A549 (cell line): ENCODE measurements at regions not wholly inside any gene's neighbourhood (a gene's known extent, or its start where the extent isn't known, plus 50 kb on each side); places are given as distances from the start of the nearest gene placed in this dataset.
"Not testable (repeated sequence)": the region's sequence is repeated elsewhere in the genome, so short reads cannot be mapped to it uniquely, and the experiment has no call there.

Experiments used
- ATAC-seq, 2 experiments: fragments of 200-7000 bp in 1 of 2; fragments of >200 bp in 1 of 2; cut with Nextera tagmentation in 1 of 2; cut with Tn5 transposase in 1 of 2; 3 replicates each; pipeline versions ENCODE4 v1.8.0 to v1.9.1; 2018 to 2020; ENCODE audit warnings: mild to moderate bottlenecking in 1 of 2, moderate library complexity in 1 of 2
- CTCF ChIA-PET: fragments of 300-600 bp; sonication (Branson Sonifier 250); formaldehyde crosslinking; extraction: SDS; loops from one replicate; lab custom pipeline; 2021; ENCODE audit warnings: antibody characterized with exemption, inconsistent platforms; lab: Yijun Ruan, JAX
- POLR2A ChIA-PET: fragments of 350-600 bp; formaldehyde crosslinking; extraction: SDS; loops from one replicate; lab custom pipeline; 2021; ENCODE audit warnings: antibody characterized with exemption, inconsistent platforms; lab: Yijun Ruan, JAX
- DNase-seq, 2 experiments: peaks; one replicate each; pipeline versions ENCODE4 v3.0.0 to v3.0.0-alpha.2; 2011 to 2016; ENCODE audit warnings: low read depth in 1 of 2, low spot score in 1 of 2
- FAIRE-seq: peaks from 2 replicates; lab custom pipeline; 2011; peaks lifted over from hg19 to GRCh38; lab: Jason Lieb, UNC
- H3K27ac ChIP-seq, 2 experiments: fragments of >200 bp; sonication (Bioruptor Twin); formaldehyde crosslinking; 3 replicates each; pipeline ENCODE4 v1.5.1; 2016 to 2017
- H3K4me1 ChIP-seq: fragments of >200 bp; sonication (Bioruptor Twin); formaldehyde crosslinking; 3 replicates; pipeline ENCODE4 v1.6.1; 2016
- H3K4me2 ChIP-seq: fragments of >200 bp; sonication (Bioruptor Twin); formaldehyde crosslinking; 3 replicates; pipeline ENCODE4 v1.6.1; 2016
- H3K4me3 ChIP-seq: fragments of >200 bp; sonication (Bioruptor Twin); formaldehyde crosslinking; 3 replicates; pipeline ENCODE4 v1.5.1; 2016
- H3K9me3 ChIP-seq: fragments of >200 bp; sonication (Bioruptor Twin); formaldehyde crosslinking; 3 replicates; pipeline ENCODE4 v1.6.1; 2016
- BHLHE40 ChIP-seq: IDR thresholded peaks from 2 replicates; pipeline ENCODE4 v1.6.1; 2012; ENCODE audit warnings: low read depth, low read length, inconsistent platforms
- CBX8 ChIP-seq: fragments of 200-600 bp; sonication (generic); IDR thresholded peaks from 2 replicates; pipeline ENCODE4 v1.6.1; 2016
- CEBPB ChIP-seq, 2 experiments: fragments of >200 bp in 1 of 2; sonication (Bioruptor Twin) in 1 of 2; formaldehyde crosslinking in 1 of 2; IDR thresholded peaks; 2 replicates each; pipeline ENCODE4 v1.6.1; 2012 to 2016
- CHD4 ChIP-seq: fragments of 200-600 bp; sonication (generic); IDR thresholded peaks from 2 replicates; pipeline ENCODE4 v1.6.1; 2016; ENCODE audit warnings: antibody characterized with exemption, mild to moderate bottlenecking, borderline replicate concordance
- ESRRA ChIP-seq: fragments of 150-350 bp; IDR thresholded peaks from 2 replicates; pipeline ENCODE4 v1.6.1; 2014; ENCODE audit warnings: mild to moderate bottlenecking, low read length, borderline replicate concordance
- FOSB ChIP-seq: fragments of 250-450 bp; sonication (Bioruptor Pico); IDR thresholded peaks from 2 replicates; pipeline ENCODE4 v1.5.0; 2020; ENCODE audit warnings: mild to moderate bottlenecking, moderate library complexity
- HEYL ChIP-seq: fragments of 250-450 bp; sonication (Bioruptor Pico); IDR thresholded peaks from 2 replicates; pipeline ENCODE4 v1.8.0; 2021; ENCODE audit warnings: mild to moderate bottlenecking, moderate library complexity
- HOXA7 ChIP-seq: fragments of 250-450 bp; sonication (Bioruptor Pico); IDR thresholded peaks from 2 replicates; pipeline ENCODE4 v1.5.0; 2020; ENCODE audit warnings: mild to moderate bottlenecking, moderate library complexity
- HOXB13 ChIP-seq: fragments of 250-450 bp; sonication (Bioruptor Pico); IDR thresholded peaks from 2 replicates; pipeline ENCODE4 v1.5.0; 2020; ENCODE audit warnings: low read depth, mild to moderate bottlenecking, moderate library complexity
- KDM5A ChIP-seq: fragments of 200-600 bp; sonication (generic); IDR thresholded peaks from 2 replicates; pipeline ENCODE4 v1.6.1; 2016; ENCODE audit warnings: antibody characterized with exemption, mild to moderate bottlenecking
- MAZ ChIP-seq: fragments of 150-350 bp; IDR thresholded peaks from 2 replicates; pipeline ENCODE4 v1.6.1; 2014; ENCODE audit warnings: antibody characterized with exemption, low read depth, low read length, borderline replicate concordance
- MYC ChIP-seq: IDR thresholded peaks from 2 replicates; pipeline ENCODE4 v1.6.1; 2012; ENCODE audit warnings: mild to moderate bottlenecking, inconsistent platforms, low read length, improper control_type of control experiment, borderline replicate concordance
- POLR2A ChIP-seq: IDR thresholded peaks from 2 replicates; pipeline ENCODE4 v1.6.1; 2012; ENCODE audit warnings: mild to moderate bottlenecking, low read length
- RAD21 ChIP-seq, 2 experiments: fragments of >200 bp in 1 of 2; sonication (Bioruptor Twin) in 1 of 2; formaldehyde crosslinking in 1 of 2; IDR thresholded peaks in 1 of 2; conservative IDR thresholded peaks in 1 of 2; 2 replicates in 1 of 2; 3 replicates in 1 of 2; pipeline ENCODE4 v1.6.1; 2012 to 2018; ENCODE audit warnings: inconsistent platforms in 1 of 2
- RARB ChIP-seq: fragments of 250-450 bp; sonication (Bioruptor Pico); IDR thresholded peaks from 2 replicates; pipeline ENCODE4 v1.8.0; 2021; ENCODE audit warnings: mild to moderate bottlenecking, moderate library complexity
- ZC3H11A ChIP-seq: fragments of 450-650 bp; IDR thresholded peaks from 2 replicates; pipeline ENCODE4 v1.6.1; 2014; ENCODE audit warnings: antibody characterized with exemption, mild to moderate bottlenecking
- ZSCAN20 ChIP-seq: fragments of 250-450 bp; sonication (Bioruptor Pico); IDR thresholded peaks from 2 replicates; pipeline ENCODE4 v1.8.0; 2022; ENCODE audit warnings: mild to moderate bottlenecking, moderate library complexity
- WGBS: methylation state at CpG from one replicate; pipeline ENCODE4 v1.1.6; 2017; ENCODE audit errors: missing lambda C conversion rate; 5-methylcytosine and 5-hydroxymethylcytosine counted together
- TF ChIP-seq, protein P1 (sequence below): IDR thresholded peaks from 2 replicates; pipeline ENCODE4 v1.6.1; 2012
- TF ChIP-seq, protein P2 (sequence below): fragments of 250-450 bp; sonication (Bioruptor Pico); IDR thresholded peaks from 2 replicates; pipeline ENCODE4 v1.5.0; 2021; ENCODE audit warnings: mild to moderate bottlenecking, moderate library complexity, borderline replicate concordance
- TF ChIP-seq, protein P3 (sequence below): IDR thresholded peaks from 2 replicates; pipeline ENCODE4 v1.6.1; 2012
- TF ChIP-seq, protein P4 (sequence below): fragments of >200 bp; sonication (Bioruptor Twin); formaldehyde crosslinking; IDR thresholded peaks from 3 replicates; pipeline ENCODE4 v1.6.1; 2016
- TF ChIP-seq, protein P5 (sequence below): IDR thresholded peaks from 2 replicates; pipeline ENCODE4 v1.6.1; 2012; ENCODE audit warnings: low read depth, borderline replicate concordance

DNA sequence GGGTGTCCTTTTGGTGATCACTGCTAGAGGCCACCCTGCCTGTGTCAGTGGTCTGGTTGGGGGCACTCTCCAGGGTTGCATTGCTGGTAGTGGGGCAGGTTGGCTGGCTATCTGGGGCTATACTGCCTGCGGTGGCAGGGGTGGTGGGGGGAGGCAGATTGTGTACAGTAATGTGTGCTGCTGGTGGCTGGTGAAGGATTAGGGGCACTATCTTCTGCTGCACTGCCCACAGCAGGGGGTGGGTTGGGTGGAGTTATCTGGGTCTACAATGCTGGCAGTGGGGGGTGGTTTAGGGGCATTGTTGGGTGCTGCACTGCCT, 204.0 kb upstream of the WSB1 start:
- DNase-seq: no peak
- TF ChIP-seq HOXB13 (CRISPR knock-in tag) (no peak), MYC (no peak), ZC3H11A (no peak), RAD21 (conservative IDR thresholded peaks at IDR 0.05 in 1 of 2, IDR thresholded peaks at IDR 0.05 in 1 of 2) (no peak), ZSCAN20 (CRISPR knock-in tag) (no peak), BHLHE40 (no peak), HEYL (CRISPR knock-in tag) (no peak), CBX8 (no peak), HOXA7 (CRISPR knock-in tag) (no peak), MAZ (no peak)
- TF ChIP-seq, protein P1, sequence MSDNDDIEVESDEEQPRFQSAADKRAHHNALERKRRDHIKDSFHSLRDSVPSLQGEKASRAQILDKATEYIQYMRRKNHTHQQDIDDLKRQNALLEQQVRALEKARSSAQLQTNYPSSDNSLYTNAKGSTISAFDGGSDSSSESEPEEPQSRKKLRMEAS: no peak
- TF ChIP-seq, protein P2, sequence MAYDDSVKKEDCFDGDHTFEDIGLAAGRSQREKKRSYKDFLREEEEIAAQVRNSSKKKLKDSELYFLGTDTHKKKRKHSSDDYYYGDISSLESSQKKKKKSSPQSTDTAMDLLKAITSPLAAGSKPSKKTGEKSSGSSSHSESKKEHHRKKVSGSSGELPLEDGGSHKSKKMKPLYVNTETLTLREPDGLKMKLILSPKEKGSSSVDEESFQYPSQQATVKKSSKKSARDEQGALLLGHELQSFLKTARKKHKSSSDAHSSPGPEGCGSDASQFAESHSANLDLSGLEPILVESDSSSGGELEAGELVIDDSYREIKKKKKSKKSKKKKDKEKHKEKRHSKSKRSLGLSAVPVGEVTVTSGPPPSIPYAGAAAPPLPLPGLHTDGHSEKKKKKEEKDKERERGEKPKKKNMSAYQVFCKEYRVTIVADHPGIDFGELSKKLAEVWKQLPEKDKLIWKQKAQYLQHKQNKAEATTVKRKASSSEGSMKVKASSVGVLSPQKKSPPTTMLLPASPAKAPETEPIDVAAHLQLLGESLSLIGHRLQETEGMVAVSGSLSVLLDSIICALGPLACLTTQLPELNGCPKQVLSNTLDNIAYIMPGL (CRISPR knock-in tag): no peak
- TF ChIP-seq, protein P3, sequence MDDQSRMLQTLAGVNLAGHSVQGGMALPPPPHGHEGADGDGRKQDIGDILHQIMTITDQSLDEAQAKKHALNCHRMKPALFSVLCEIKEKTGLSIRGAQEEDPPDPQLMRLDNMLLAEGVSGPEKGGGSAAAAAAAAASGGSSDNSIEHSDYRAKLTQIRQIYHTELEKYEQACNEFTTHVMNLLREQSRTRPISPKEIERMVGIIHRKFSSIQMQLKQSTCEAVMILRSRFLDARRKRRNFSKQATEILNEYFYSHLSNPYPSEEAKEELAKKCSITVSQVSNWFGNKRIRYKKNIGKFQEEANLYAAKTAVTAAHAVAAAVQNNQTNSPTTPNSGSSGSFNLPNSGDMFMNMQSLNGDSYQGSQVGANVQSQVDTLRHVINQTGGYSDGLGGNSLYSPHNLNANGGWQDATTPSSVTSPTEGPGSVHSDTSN: no peak
- TF ChIP-seq, protein P4, sequence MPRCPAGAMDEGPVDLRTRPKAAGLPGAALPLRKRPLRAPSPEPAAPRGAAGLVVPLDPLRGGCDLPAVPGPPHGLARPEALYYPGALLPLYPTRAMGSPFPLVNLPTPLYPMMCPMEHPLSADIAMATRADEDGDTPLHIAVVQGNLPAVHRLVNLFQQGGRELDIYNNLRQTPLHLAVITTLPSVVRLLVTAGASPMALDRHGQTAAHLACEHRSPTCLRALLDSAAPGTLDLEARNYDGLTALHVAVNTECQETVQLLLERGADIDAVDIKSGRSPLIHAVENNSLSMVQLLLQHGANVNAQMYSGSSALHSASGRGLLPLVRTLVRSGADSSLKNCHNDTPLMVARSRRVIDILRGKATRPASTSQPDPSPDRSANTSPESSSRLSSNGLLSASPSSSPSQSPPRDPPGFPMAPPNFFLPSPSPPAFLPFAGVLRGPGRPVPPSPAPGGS: no peak
- ATAC-seq: no peak
- Histone ChIP-seq H3K9me3 (no peaks in the 10 kb centered on the region), H3K4me2 (no peak overlapping the region), H3K4me3 (no peak overlapping the region), H3K4me1 (no peaks in the 10 kb centered on the region), H3K27ac (no peak overlapping the region)
- no peak for FAIRE-seq
- whole genome bisulfite sequencing: no CpG with 5 or more reads among the region's 1 CpG
- ChIA-PET CTCF (no interaction called here), POLR2A (no interaction called here)

DNA sequence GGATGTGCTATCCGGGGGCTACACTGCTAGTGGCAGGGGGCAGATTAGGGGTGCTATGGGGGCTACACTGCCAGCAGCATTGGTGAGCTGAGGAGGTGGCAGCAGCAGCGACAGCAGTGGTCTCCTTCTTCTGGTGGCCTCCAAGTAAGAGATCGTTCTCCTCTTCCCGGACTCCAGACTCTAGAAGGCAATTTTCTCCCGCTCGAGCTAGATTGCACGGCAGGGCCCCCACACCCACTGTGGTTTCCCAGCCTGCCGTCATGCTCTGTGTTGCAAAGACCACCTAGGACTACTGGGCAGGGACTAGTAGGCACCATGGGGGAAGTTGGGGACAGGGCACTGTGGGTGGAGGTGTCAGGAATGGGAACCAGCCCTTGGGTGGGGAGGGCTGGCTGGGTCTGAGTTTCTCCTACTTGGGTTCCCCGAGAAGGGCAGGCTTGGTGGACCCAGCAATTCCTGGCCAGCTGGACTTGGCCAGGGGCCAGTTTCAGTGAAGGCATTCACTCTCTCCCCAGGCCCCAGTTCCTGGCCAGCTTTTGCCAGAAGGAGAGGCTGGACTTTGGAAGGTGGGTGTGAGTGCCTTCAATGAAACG, 203.4 kb upstream of the WSB1 start:
- whole genome bisulfite sequencing: 64% methylated on average over 9 of the region's 10 CpGs
- H3K27ac ChIP-seq, H3K4me3 ChIP-seq, H3K4me2 ChIP-seq, H3K4me1 ChIP-seq, ATAC-seq, H3K9me3 ChIP-seq, POLR2A ChIA-PET, CTCF ChIA-PET, DNase-seq, FAIRE-seq: not testable (repeated sequence)

DNA sequence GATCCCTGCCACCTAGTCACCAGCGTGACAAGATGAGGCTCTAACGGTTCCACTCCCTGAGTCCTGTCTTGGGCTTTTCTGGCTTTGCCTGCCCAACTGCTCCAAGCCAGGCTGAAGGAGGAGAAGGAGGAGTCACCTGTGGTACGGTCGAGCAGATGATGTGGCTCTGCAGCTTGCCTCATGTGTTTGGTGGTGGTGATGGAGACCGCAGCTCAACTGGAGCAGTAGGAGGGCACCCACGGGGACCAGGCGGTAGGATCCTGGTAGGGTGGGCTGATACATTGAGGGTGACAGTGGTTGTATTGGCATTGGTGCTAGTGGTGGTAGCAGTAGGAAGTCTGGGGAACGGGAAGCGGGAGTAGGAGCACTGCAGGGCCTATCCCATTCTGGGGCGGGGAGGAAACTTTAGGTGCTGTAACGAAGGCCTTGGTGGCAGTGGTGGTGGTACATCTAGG, 202.8 kb upstream of the WSB1 start:
- ChIA-PET POLR2A (no interaction called here), CTCF (no interaction called here)
- FAIRE-seq (no peak), ATAC-seq (no peak), DNase-seq (no peak)
- no peak overlapping the region for H3K4me2 ChIP-seq
- H3K9me3 ChIP-seq: no peaks in the 10 kb centered on the region
- WGBS: 39% methylated on average over 11 of the region's 11 CpGs
- TF ChIP-seq KDM5A (no peak), MYC (no peak), CEBPB (IDR thresholded peaks at IDR 0.05) (no peak), POLR2A (no peak), CHD4 (no peak), ZC3H11A (no peak), FOSB (CRISPR knock-in tag) (no peak), RARB (CRISPR knock-in tag) (no peak), ESRRA (no peak), HOXA7 (CRISPR knock-in tag) (no peak)
- TF ChIP-seq, protein P2 (CRISPR knock-in tag): no peak
- TF ChIP-seq, protein P5, sequence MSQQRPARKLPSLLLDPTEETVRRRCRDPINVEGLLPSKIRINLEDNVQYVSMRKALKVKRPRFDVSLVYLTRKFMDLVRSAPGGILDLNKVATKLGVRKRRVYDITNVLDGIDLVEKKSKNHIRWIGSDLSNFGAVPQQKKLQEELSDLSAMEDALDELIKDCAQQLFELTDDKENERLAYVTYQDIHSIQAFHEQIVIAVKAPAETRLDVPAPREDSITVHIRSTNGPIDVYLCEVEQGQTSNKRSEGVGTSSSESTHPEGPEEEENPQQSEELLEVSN: no peak
- H3K27ac ChIP-seq: no peak overlapping the region
- H3K4me1 ChIP-seq: no peaks in the 10 kb centered on the region
- no peak overlapping the region for H3K4me3 ChIP-seq

DNA sequence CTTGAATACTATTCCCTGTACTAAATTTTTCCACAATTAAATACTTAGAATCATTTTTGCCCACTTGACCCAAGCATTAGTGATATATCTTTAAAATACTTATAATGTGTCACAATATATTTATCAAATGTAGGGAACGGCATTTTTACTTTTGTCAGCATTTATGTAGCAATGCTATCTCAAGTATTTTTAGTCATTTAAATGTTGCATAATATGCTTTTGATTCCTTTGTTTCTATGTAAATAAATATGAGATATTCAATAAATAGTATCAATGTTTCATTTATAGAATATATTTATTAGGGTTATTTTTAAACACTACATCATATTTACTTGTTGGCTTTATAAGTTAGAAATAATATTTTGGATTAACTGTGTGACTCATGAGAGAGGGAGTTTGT, 199.7 kb upstream of the WSB1 start:
- H3K27ac ChIP-seq, CTCF ChIA-PET, FAIRE-seq, ATAC-seq, H3K4me3 ChIP-seq, H3K4me1 ChIP-seq, POLR2A ChIA-PET, H3K9me3 ChIP-seq, H3K4me2 ChIP-seq, DNase-seq: not testable (repeated sequence)
- WGBS: 5% methylated on average over 1 of the region's 1 CpG
